HG02759 (cell line): ENCODE measurements at regions not wholly inside any gene's neighbourhood (a gene's known extent, or its start where the extent isn't known, plus 50 kb on each side); places are given as distances from the start of the nearest gene placed in this dataset.

ENCODE experiments used
- ATAC-seq: cut with Tn5 transposase; IDR thresholded peaks from one replicate; pipeline ENCODE4 v1.9.1; 2021; ENCODE audit warnings: mild to moderate bottlenecking, moderate library complexity; ENCODE audit not compliant: unreplicated experiment

GRCh38 chr13:99652141-99652540 is 150.9 kb downstream of the TM9SF2 start:
- ATAC-seq: no peak

- ATAC-seq: no peak
Observed at GRCh38 chr13:99651016-99651415, 149.7 kb downstream of the TM9SF2 start.

- no peak for ATAC-seq
Observed at GRCh38 chr13:99650410-99650809, 149.1 kb downstream of the TM9SF2 start.

- ATAC-seq: no peak
Observed at GRCh38 chr13:99648927-99649326, 147.7 kb downstream of the TM9SF2 start.

- ATAC-seq: no peak
Observed at GRCh38 chr13:99648066-99648665, 146.9 kb downstream of the TM9SF2 start.

GRCh38 chr13:99647596-99647985 is 146.3 kb downstream of the TM9SF2 start:
- ATAC-seq: no peak

- no peak for ATAC-seq
Observed at GRCh38 chr13:99646866-99647595, 145.8 kb downstream of the TM9SF2 start.

GRCh38 chr13:99642841-99643240 is 141.6 kb downstream of the TM9SF2 start:
- no peak for ATAC-seq

GRCh38 chr13:99642006-99642405 is 140.7 kb downstream of the TM9SF2 start:
- ATAC-seq: no peak

GRCh38 chr13:99640260-99640659 is 139.0 kb downstream of the TM9SF2 start:
- no peak for ATAC-seq

- no peak for ATAC-seq
Observed at GRCh38 chr13:99639126-99639525, 137.9 kb downstream of the TM9SF2 start.

GRCh38 chr13:99636728-99637353 is 135.6 kb downstream of the TM9SF2 start:
- ATAC-seq: peak; percentile 96

GRCh38 chr13:99636306-99636705 is 135.0 kb downstream of the TM9SF2 start:
- ATAC-seq: peak; percentile 5

GRCh38 chr13:99634672-99635071 is 133.4 kb downstream of the TM9SF2 start:
- no peak for ATAC-seq

- ATAC-seq: no peak
Observed at GRCh38 chr13:99630269-99630898, 129.1 kb downstream of the TM9SF2 start.

- ATAC-seq: no peak
Observed at GRCh38 chr13:99629641-99630040, 128.4 kb downstream of the TM9SF2 start.

- no peak for ATAC-seq
Observed at GRCh38 chr13:99628442-99628841, 127.2 kb downstream of the TM9SF2 start.

GRCh38 chr13:99626461-99627082 is 125.3 kb downstream of the TM9SF2 start:
- no peak for ATAC-seq

GRCh38 chr13:99624936-99625540 is 123.8 kb downstream of the TM9SF2 start:
- no peak for ATAC-seq

- ATAC-seq: no peak
Observed at GRCh38 chr13:99620806-99621205, 119.5 kb downstream of the TM9SF2 start.

- no peak for ATAC-seq
Observed at GRCh38 chr13:99619207-99619606, 117.9 kb downstream of the TM9SF2 start.
